Mesendoderm (in vitro differentiated cells): ENCODE measurements at regions not wholly inside any gene's neighbourhood (a gene's known extent, or its start where the extent isn't known, plus 50 kb on each side); places are given as distances from the start of the nearest gene placed in this dataset.

Experiments
- DNase-seq: peaks from one replicate; pipeline ENCODE4 v3.0.0; 2013
- H2AK5ac ChIP-seq: 2 replicates; pipeline ENCODE4 v1.6.1; 2013; ENCODE audit warnings: low read length, inconsistent platforms
- H2BK120ac ChIP-seq: 2 replicates; pipeline ENCODE4 v1.6.1; 2013; ENCODE audit warnings: low read depth, mild to moderate bottlenecking, low read length, moderate library complexity, mixed read lengths
- H2BK15ac ChIP-seq: replicated peaks from 2 replicates; pipeline ENCODE4 v1.6.1; 2013; ENCODE audit warnings: low read depth, mild to moderate bottlenecking, moderate library complexity
- H2BK5ac ChIP-seq: 2 replicates; pipeline ENCODE4 v1.6.1; 2013; ENCODE audit warnings: low read length, inconsistent platforms
- H3K18ac ChIP-seq: 2 replicates; pipeline ENCODE4 v1.6.1; 2013; ENCODE audit warnings: mild to moderate bottlenecking, low read length, mixed read lengths
- H3K23ac ChIP-seq: one replicate; pipeline ENCODE4 v1.6.1; 2013; ENCODE audit warnings: low read length
- H3K27ac ChIP-seq: 2 replicates; pipeline ENCODE4 v1.5.1; 2013; ENCODE audit warnings: low read depth, mild to moderate bottlenecking, inconsistent platforms, low read length, moderate library complexity
- H3K27me3 ChIP-seq: 2 replicates; pipeline ENCODE4 v1.6.1; 2013; ENCODE audit warnings: low read length, control low read depth, mild to moderate bottlenecking, inconsistent platforms; ENCODE audit not compliant: insufficient read depth, poor library complexity
- H3K36me3 ChIP-seq: 2 replicates; pipeline ENCODE4 v1.6.1; 2013; ENCODE audit warnings: low read length, inconsistent platforms; ENCODE audit not compliant: control insufficient read depth, insufficient read depth
- H3K4ac ChIP-seq: one replicate; pipeline ENCODE4 v1.6.1; 2013; ENCODE audit warnings: low read depth, mild to moderate bottlenecking, low read length, moderate library complexity
- H3K4me1 ChIP-seq: 2 replicates; pipeline ENCODE4 v1.6.1; 2013; ENCODE audit warnings: low read depth, low read length, inconsistent platforms; ENCODE audit not compliant: control insufficient read depth
- H3K4me2 ChIP-seq: 2 replicates; pipeline ENCODE4 v1.6.1; 2013; ENCODE audit warnings: low read length
- H3K4me3 ChIP-seq: 2 replicates; pipeline ENCODE4 v1.5.1; 2013; ENCODE audit warnings: mild to moderate bottlenecking, low read length
- H3K56ac ChIP-seq: one replicate; pipeline ENCODE4 v1.6.1; 2013; ENCODE audit warnings: low read length
- H3K79me1 ChIP-seq: 2 replicates; pipeline ENCODE4 v1.6.1; 2013; ENCODE audit warnings: low read length, inconsistent platforms
- H3K79me2 ChIP-seq: 2 replicates; pipeline ENCODE4 v1.6.1; 2013; ENCODE audit warnings: mild to moderate bottlenecking, low read length; ENCODE audit not compliant: control insufficient read depth, insufficient read depth
- H3K9ac ChIP-seq: 2 replicates; pipeline ENCODE4 v1.6.1; 2013; ENCODE audit warnings: low read length, inconsistent platforms
- H4K5ac ChIP-seq: one replicate; pipeline ENCODE4 v1.6.1; 2013; ENCODE audit warnings: low read length
- H4K8ac ChIP-seq: one replicate; pipeline ENCODE4 v1.6.1; 2013; ENCODE audit warnings: low read depth, mild to moderate bottlenecking, control low read depth, low read length, moderate library complexity
- WGBS: extraction: QIAGEN DNeasy Blood & Tissue Kit; methylation state at CpG from one replicate; pipeline ENCODE4 v1.1.7; 2013; ENCODE audit warnings: low lambda C conversion rate, missing lambda C conversion rate; ENCODE audit not compliant: insufficient coverage; ENCODE audit errors: extremely low coverage; 5-methylcytosine and 5-hydroxymethylcytosine counted together

GRCh38 chr12:115806000-115806399 is 471.5 kb downstream of the MED13L start:
- no peak overlapping the region for H3K56ac ChIP-seq
- no peak overlapping the region for H2AK5ac ChIP-seq
- no peak overlapping the region for H3K18ac ChIP-seq
- no peak overlapping the region for H4K8ac ChIP-seq
- WGBS, result no CpG with 5 or more reads among the region's 3 CpGs
- H3K36me3 ChIP-seq, result no peaks in the 10 kb centered on the region
- H3K4ac ChIP-seq, result no peak overlapping the region
- no peaks in the 10 kb centered on the region for H3K4me1 ChIP-seq
- H2BK120ac ChIP-seq, result no peak overlapping the region
- H2BK5ac ChIP-seq, result no peak overlapping the region
- no peak overlapping the region for H3K4me2 ChIP-seq
- no peak overlapping the region for H3K27ac ChIP-seq
- H3K4me3 ChIP-seq, result no peak overlapping the region
- no peak overlapping the region for H3K9ac ChIP-seq
- DNase-seq, result no peak
- H3K27me3 ChIP-seq, result no peaks in the 10 kb centered on the region
- no peaks in the 10 kb centered on the region for H3K79me2 ChIP-seq
- H2BK15ac ChIP-seq, result no peak overlapping the region
- H4K5ac ChIP-seq, result no peak overlapping the region
- no peaks in the 10 kb centered on the region for H3K79me1 ChIP-seq
- H3K23ac ChIP-seq, result no peak overlapping the region

GRCh38 chr12:115802767-115803166 is 474.7 kb downstream of the MED13L start:
- DNase-seq, result no peak
- no peak overlapping the region for H2BK15ac ChIP-seq
- H3K18ac ChIP-seq, result no peak overlapping the region
- no peaks in the 10 kb centered on the region for H3K4me1 ChIP-seq
- no peak overlapping the region for H3K56ac ChIP-seq
- no peak overlapping the region for H3K4me3 ChIP-seq
- no peak overlapping the region for H2BK5ac ChIP-seq
- no peak overlapping the region for H3K23ac ChIP-seq
- H3K79me1 ChIP-seq, result no peaks in the 10 kb centered on the region
- no peak overlapping the region for H4K8ac ChIP-seq
- H3K27ac ChIP-seq, result no peak overlapping the region
- H3K4me2 ChIP-seq, result no peak overlapping the region
- no peak overlapping the region for H4K5ac ChIP-seq
- no peaks in the 10 kb centered on the region for H3K36me3 ChIP-seq
- H3K9ac ChIP-seq, result no peak overlapping the region
- H3K4ac ChIP-seq, result no peak overlapping the region
- H2BK120ac ChIP-seq, result no peak overlapping the region
- WGBS, result no CpG with 5 or more reads among the region's 3 CpGs
- no peaks in the 10 kb centered on the region for H3K27me3 ChIP-seq
- no peak overlapping the region for H2AK5ac ChIP-seq
- no peaks in the 10 kb centered on the region for H3K79me2 ChIP-seq

- WGBS, result no CpG with 5 or more reads among the region's 3 CpGs
- H3K4me3 ChIP-seq, result no peak overlapping the region
- no peak overlapping the region for H3K27ac ChIP-seq
- H3K9ac ChIP-seq, result no peak overlapping the region
- H4K5ac ChIP-seq, result no peak overlapping the region
- no peak overlapping the region for H3K18ac ChIP-seq
- H4K8ac ChIP-seq, result no peak overlapping the region
- DNase-seq, result no peak
- no peak overlapping the region for H3K23ac ChIP-seq
- H2AK5ac ChIP-seq, result no peak overlapping the region
- no peak overlapping the region for H2BK120ac ChIP-seq
- H3K79me2 ChIP-seq, result no peaks in the 10 kb centered on the region
- no peak overlapping the region for H2BK5ac ChIP-seq
- H3K56ac ChIP-seq, result no peak overlapping the region
- no peaks in the 10 kb centered on the region for H3K36me3 ChIP-seq
- no peaks in the 10 kb centered on the region for H3K27me3 ChIP-seq
- H2BK15ac ChIP-seq, result no peak overlapping the region
- H3K4me2 ChIP-seq, result no peak overlapping the region
- no peaks in the 10 kb centered on the region for H3K79me1 ChIP-seq
- no peak overlapping the region for H3K4ac ChIP-seq
- H3K4me1 ChIP-seq, result no peaks in the 10 kb centered on the region
These were observed 475.6 kb downstream of the MED13L start for GRCh38 chr12:115801871-115802270.

GRCh38 chr12:115799610-115800009 is 477.9 kb downstream of the MED13L start:
- no peak overlapping the region for H3K18ac ChIP-seq
- H4K5ac ChIP-seq, result no peak overlapping the region
- H2BK15ac ChIP-seq, result no peak overlapping the region
- no peaks in the 10 kb centered on the region for H3K27me3 ChIP-seq
- no peak overlapping the region for H3K23ac ChIP-seq
- no peak overlapping the region for H2BK5ac ChIP-seq
- H3K4ac ChIP-seq, result no peak overlapping the region
- no peak overlapping the region for H3K27ac ChIP-seq
- H2BK120ac ChIP-seq, result no peak overlapping the region
- no peaks in the 10 kb centered on the region for H3K36me3 ChIP-seq
- no peak overlapping the region for H3K4me3 ChIP-seq
- no peak overlapping the region for H3K56ac ChIP-seq
- H3K79me1 ChIP-seq, result no peaks in the 10 kb centered on the region
- no peak overlapping the region for H3K4me2 ChIP-seq
- WGBS, result no CpG with 5 or more reads among the region's 4 CpGs
- peaks cover 6% of the 10 kb centered on the region for H3K4me1 ChIP-seq
- no peak overlapping the region for H3K9ac ChIP-seq
- no peaks in the 10 kb centered on the region for H3K79me2 ChIP-seq
- DNase-seq, result no peak
- no peak overlapping the region for H4K8ac ChIP-seq
- no peak overlapping the region for H2AK5ac ChIP-seq

- Histone ChIP-seq H2BK5ac (no peak overlapping the region), H3K23ac (no peak overlapping the region), H2BK15ac (no peak overlapping the region), H3K4me3 (no peak overlapping the region), H3K4me1 (peaks cover 9% of the 10 kb centered on the region), H3K27ac (no peak overlapping the region), H3K18ac (no peak overlapping the region), H3K27me3 (no peaks in the 10 kb centered on the region), H3K56ac (no peak overlapping the region), H2AK5ac (no peak overlapping the region), H3K4me2 (no peak overlapping the region), H3K79me1 (no peaks in the 10 kb centered on the region), H4K8ac (no peak overlapping the region), H3K36me3 (no peaks in the 10 kb centered on the region), H3K4ac (no peak overlapping the region), H4K5ac (no peak overlapping the region), H3K9ac (no peak overlapping the region), H3K79me2 (no peaks in the 10 kb centered on the region), H2BK120ac (no peak overlapping the region)
- no CpG with 5 or more reads among the region's 4 CpGs for WGBS
- no peak for DNase-seq
These were observed 479.1 kb downstream of the MED13L start for GRCh38 chr12:115798309-115798917.

GRCh38 chr12:115794659-115795081 is 482.8 kb downstream of the MED13L start:
- Histone ChIP-seq H4K5ac (peak overlapping the region; percentile 79), H3K36me3 (no peaks in the 10 kb centered on the region), H3K9ac (no peak overlapping the region), H3K4me3 (no peak overlapping the region), H3K56ac (peak overlapping the region; percentile 80), H2BK15ac (no peak overlapping the region), H3K79me2 (no peaks in the 10 kb centered on the region), H2AK5ac (peak overlapping the region; percentile 87), H3K4me1 (peaks cover 9% of the 10 kb centered on the region), H2BK5ac (peak overlapping the region; percentile 36), H3K4me2 (no peak overlapping the region), H3K27me3 (no peaks in the 10 kb centered on the region), H3K27ac (no peak overlapping the region), H3K4ac (no peak overlapping the region), H3K79me1 (no peaks in the 10 kb centered on the region), H3K23ac (no peak overlapping the region), H3K18ac (no peak overlapping the region), H2BK120ac (no peak overlapping the region), H4K8ac (no peak overlapping the region)
- WGBS, result no CpG with 5 or more reads among the region's 6 CpGs
- DNase-seq, result peak; percentile 93
